Gastroesophageal sphincter (tissue), 3 donors: ENCODE measurements at regions not wholly inside any gene's neighbourhood (a gene's known extent, or its start where the extent isn't known, plus 50 kb on each side); places are given as distances from the start of the nearest gene placed in this dataset.

ENCODE experiments used
- EP300 ChIP-seq: sonication (generic); formaldehyde crosslinking; IDR thresholded peaks from one replicate; pipeline ENCODE4 v1.6.1; 2017; ENCODE audit warnings: antibody characterized with exemption, mild to moderate bottlenecking
- POLR2A ChIP-seq, 2 donors: fragments of 450-650 bp; IDR thresholded peaks; one replicate each; pipeline ENCODE4 v1.6.1; 2017; ENCODE audit warnings: antibody characterized with exemption in 2 of 2, mild to moderate bottlenecking in 2 of 2, moderate library complexity in 1 of 2
- POLR2AphosphoS5 ChIP-seq: sonication (generic); formaldehyde crosslinking; IDR thresholded peaks from one replicate; pipeline ENCODE4 v1.6.1; 2017; ENCODE audit warnings: antibody characterized with exemption
- TF ChIP-seq, protein P1 (sequence below), 4 experiments: fragments of 200-600 bp in 2 of 4; fragments of 450-650 bp in 2 of 4; sonication (generic) in 1 of 4; IDR thresholded peaks; one replicate each; pipeline ENCODE4 v1.5.1; 2017 to 2019; ENCODE audit warnings: antibody characterized with exemption in 4 of 4, mild to moderate bottlenecking in 2 of 4, moderate library complexity in 2 of 4

GRCh38 chr7:98555403-98555802, 61.7 kb upstream of the NPTX2 start:
- TF ChIP-seq, protein P1, sequence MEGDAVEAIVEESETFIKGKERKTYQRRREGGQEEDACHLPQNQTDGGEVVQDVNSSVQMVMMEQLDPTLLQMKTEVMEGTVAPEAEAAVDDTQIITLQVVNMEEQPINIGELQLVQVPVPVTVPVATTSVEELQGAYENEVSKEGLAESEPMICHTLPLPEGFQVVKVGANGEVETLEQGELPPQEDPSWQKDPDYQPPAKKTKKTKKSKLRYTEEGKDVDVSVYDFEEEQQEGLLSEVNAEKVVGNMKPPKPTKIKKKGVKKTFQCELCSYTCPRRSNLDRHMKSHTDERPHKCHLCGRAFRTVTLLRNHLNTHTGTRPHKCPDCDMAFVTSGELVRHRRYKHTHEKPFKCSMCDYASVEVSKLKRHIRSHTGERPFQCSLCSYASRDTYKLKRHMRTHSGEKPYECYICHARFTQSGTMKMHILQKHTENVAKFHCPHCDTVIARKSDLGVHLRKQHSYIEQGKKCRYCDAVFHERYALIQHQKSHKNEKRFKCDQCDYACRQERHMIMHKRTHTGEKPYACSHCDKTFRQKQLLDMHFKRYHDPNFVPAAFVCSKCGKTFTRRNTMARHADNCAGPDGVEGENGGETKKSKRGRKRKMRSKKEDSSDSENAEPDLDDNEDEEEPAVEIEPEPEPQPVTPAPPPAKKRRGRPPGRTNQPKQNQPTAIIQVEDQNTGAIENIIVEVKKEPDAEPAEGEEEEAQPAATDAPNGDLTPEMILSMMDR (IDR thresholded peaks at IDR 0.05): no peak
- TF ChIP-seq POLR2A (IDR thresholded peaks at IDR 0.05) (no peak), POLR2AphosphoS5 (no peak), EP300 (no peak)
